GM12891 (cell line): ENCODE measurements at regions not wholly inside any gene's neighbourhood (a gene's known extent, or its start where the extent isn't known, plus 50 kb on each side); places are given as distances from the start of the nearest gene placed in this dataset.

ENCODE experiments used
- POLR2A ChIP-seq: IDR thresholded peaks from 2 replicates; pipeline ENCODE4 v1.6.1; 2011; ENCODE audit warnings: low read depth, low read length, control low read depth
- POLR2AphosphoS5 ChIP-seq: IDR thresholded peaks from 2 replicates; pipeline ENCODE4 v1.6.1; 2011; ENCODE audit warnings: low read depth, low read length, control low read depth
- SPI1 ChIP-seq: IDR thresholded peaks from 2 replicates; pipeline ENCODE4 v1.6.1; 2011; ENCODE audit warnings: low read depth, low read length, control low read depth
- TAF1 ChIP-seq: IDR thresholded peaks from 2 replicates; pipeline ENCODE4 v1.6.1; 2011; ENCODE audit warnings: low read depth, low read length, control low read depth

DNA sequence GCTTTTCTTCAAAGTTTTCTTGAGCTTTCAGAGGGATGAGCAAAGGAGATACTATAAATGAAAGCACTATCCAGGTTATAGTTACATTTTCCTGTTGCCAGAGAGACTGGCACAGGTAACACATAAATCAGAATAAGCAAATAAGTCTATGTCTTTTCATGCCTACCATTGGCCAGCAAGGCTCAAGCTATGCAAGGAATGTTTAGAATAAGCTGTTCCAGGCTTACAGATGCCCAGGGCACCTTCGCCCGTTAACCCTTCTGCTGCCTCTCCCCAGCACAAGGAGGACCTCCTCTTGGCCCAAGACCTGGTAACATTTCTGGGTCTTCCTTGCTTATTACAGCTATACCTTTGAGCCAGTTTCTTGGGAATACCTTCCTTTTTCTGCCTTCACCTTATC lies 233.7 kb upstream of the MEIS1 start:
- TF ChIP-seq POLR2AphosphoS5 = no peak
- no peak for TF ChIP-seq POLR2A
- no peak for TF ChIP-seq TAF1
- TF ChIP-seq SPI1 = no peak
